GM23338 (cell line): ENCODE measurements at regions not wholly inside any gene's neighbourhood (a gene's known extent, or its start where the extent isn't known, plus 50 kb on each side); places are given as distances from the start of the nearest gene placed in this dataset.

Experiments
- CTCF ChIP-seq, 2 experiments: fragments of 200-600 bp in 1 of 2; sonication (generic) in 1 of 2; conservative IDR thresholded peaks; 2 replicates each; pipeline versions ENCODE4 v1.5.1 to v1.6.1; 2016 to 2017; ENCODE audit warnings: antibody characterized with exemption in 2 of 2, low read depth in 2 of 2, mild to moderate bottlenecking in 2 of 2, moderate library complexity in 1 of 2
- EZH2phosphoT487 ChIP-seq: fragments of 200-600 bp; sonication (generic); IDR thresholded peaks from one replicate; pipeline ENCODE4 v1.8.1; 2018; ENCODE audit warnings: antibody characterized with exemption; ENCODE audit not compliant: unreplicated experiment
- POLR2AphosphoS5 ChIP-seq: IDR thresholded peaks from 2 replicates; pipeline ENCODE4 v1.6.1; 2016; ENCODE audit warnings: antibody characterized with exemption, low read depth

DNA sequence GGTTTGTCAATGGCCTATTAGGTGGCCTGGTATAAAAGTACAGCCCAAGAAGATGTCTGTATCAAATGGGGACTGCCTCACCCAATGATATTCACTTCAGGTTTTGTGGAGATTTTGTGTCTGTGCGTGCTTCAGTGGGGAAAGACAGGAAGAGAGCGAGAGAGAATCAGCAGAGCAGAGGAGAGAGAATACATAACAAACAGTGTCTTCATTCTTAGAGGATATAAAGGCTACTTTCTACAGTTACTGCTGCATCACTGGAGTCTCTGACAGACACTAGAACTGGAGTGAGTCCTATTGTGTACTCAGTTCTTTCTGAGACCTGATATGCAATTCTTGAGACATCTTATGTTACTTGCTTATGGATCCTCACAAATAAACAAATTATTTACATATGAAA, 115.0 kb downstream of the CASP12 start:
- TF ChIP-seq CTCF (conservative IDR thresholded peaks at IDR 0.05; ENCODE audit: low read depth in 2 of 2): no peak
- no peak for TF ChIP-seq POLR2AphosphoS5
- no peak for TF ChIP-seq EZH2phosphoT487
